DMS79 treated with DMSO at 0.1 percent for 48 hours (cell line): ENCODE measurements at regions not wholly inside any gene's neighbourhood (a gene's known extent, or its start where the extent isn't known, plus 50 kb on each side); places are given as distances from the start of the nearest gene placed in this dataset.

Experiments
- DNase-seq: peaks from one replicate; lab custom pipeline; 2025; lab: John Stamatoyannopoulos, UW

GRCh38 chr5:110356677-110357076 lies 369.8 kb downstream of the TMEM232 start:
- DNase-seq: no peak

- DNase-seq: no peak
Measured at GRCh38 chr5:110359221-110359620, 367.2 kb downstream of the TMEM232 start.

- DNase-seq: no peak
Measured at GRCh38 chr5:110361471-110361870, 365.0 kb downstream of the TMEM232 start.

GRCh38 chr5:110362261-110362660 lies 364.2 kb downstream of the TMEM232 start:
- DNase-seq: no peak

GRCh38 chr5:110366716-110367115 lies 359.8 kb downstream of the TMEM232 start:
- no peak for DNase-seq
